HepG2 (cell line): ENCODE measurements at regions not wholly inside any gene's neighbourhood (a gene's known extent, or its start where the extent isn't known, plus 50 kb on each side); places are given as distances from the start of the nearest gene placed in this dataset.

Experiments
- ATAC-seq: fragments of 200-7000 bp; cut with Tn5 transposase; 3 replicates; pipeline ENCODE4 v1.9.1; 2020; ENCODE audit warnings: mild to moderate bottlenecking, moderate library complexity
- BruUV-seq: library from RNA; stranded (reverse); fragments of 400-500 nt; replicated peaks from 2 replicates; lab custom pipeline; 2021; lab: Mats Ljungman, UMichigan
- CTCF ChIA-PET: fragments of 300-600 bp; formaldehyde crosslinking; extraction: SDS; loops from one replicate; lab custom pipeline; 2021; ENCODE audit warnings: low total read pairs, inconsistent platforms, low intra/inter-chr PET ratio; lab: Yijun Ruan, JAX
- POLR2A ChIA-PET: fragments of 350-600 bp; sonication (Branson Sonifier 250); formaldehyde crosslinking; loops from one replicate; lab custom pipeline; 2020; ENCODE audit warnings: antibody characterized with exemption, inconsistent platforms; lab: Yijun Ruan, JAX
- DNase-seq: peaks from one replicate; pipeline ENCODE4 v3.0.0-alpha.2; 2015; ENCODE audit warnings: low spot score
- FAIRE-seq: peaks from 3 replicates; lab custom pipeline; 2011; peaks lifted over from hg19 to GRCh38; lab: Jason Lieb, UNC
- H2AFZ ChIP-seq: one replicate; pipeline ENCODE4 v1.6.1; 2011; ENCODE audit warnings: low read length, inconsistent platforms
- H3K27ac ChIP-seq: fragments of 300-600 bp; 3 replicates; pipeline ENCODE4 v1.8.0; 2011; ENCODE audit warnings: mixed run types, mild to moderate bottlenecking, mixed read lengths, low read length, inconsistent platforms; ENCODE audit not compliant: insufficient read depth; ENCODE audit errors: extremely low read length
- H3K27me3 ChIP-seq, 2 experiments: fragments of 200-600 bp in 1 of 2; 2 replicates in 1 of 2; 3 replicates in 1 of 2; pipeline versions ENCODE4 v1.6.0 to v1.8.0; 2011; ENCODE audit warnings: low read length in 2 of 2, mild to moderate bottlenecking in 2 of 2, moderate library complexity in 2 of 2, inconsistent platforms in 1 of 2; ENCODE audit not compliant: insufficient read depth in 2 of 2, control insufficient read depth in 1 of 2
- H3K36me3 ChIP-seq, 2 experiments: fragments of 200-600 bp in 1 of 2; replicated peaks in 1 of 2; 2 replicates in 1 of 2; 3 replicates in 1 of 2; pipeline versions ENCODE4 v1.5.1 to v1.8.0; 2011; ENCODE audit warnings: low read length in 2 of 2, inconsistent platforms in 1 of 2; ENCODE audit not compliant: insufficient read depth in 2 of 2, control insufficient read depth in 1 of 2
- H3K4me1 ChIP-seq: 2 replicates; pipeline ENCODE4 v1.5.1; 2012; ENCODE audit warnings: low read length, inconsistent platforms; ENCODE audit not compliant: insufficient read depth
- H3K4me2 ChIP-seq: 2 replicates; pipeline ENCODE4 v1.6.0; 2011; ENCODE audit warnings: low read depth, low read length, inconsistent platforms
- H3K4me3 ChIP-seq, 3 experiments: fragments of 200-600 bp in 1 of 3; sonication (generic), shearing (Covaris generic) in 1 of 3; replicated peaks in 1 of 3; 2 replicates each; pipeline ENCODE4 v1.5.1; 2011 to 2016; ENCODE audit warnings: low read length in 3 of 3, inconsistent platforms in 2 of 3, low read depth in 2 of 3, mild to moderate bottlenecking in 2 of 3, control low read depth in 1 of 3, mixed read lengths in 1 of 3; ENCODE audit not compliant: insufficient read depth in 1 of 3
- H3K79me2 ChIP-seq: one replicate; pipeline ENCODE4 v1.6.1; 2011; ENCODE audit warnings: low read length, inconsistent platforms; ENCODE audit not compliant: insufficient read depth
- H3K9ac ChIP-seq: 2 replicates; pipeline ENCODE4 v1.6.0; 2011; ENCODE audit warnings: mild to moderate bottlenecking, low read depth, low read length, inconsistent platforms; ENCODE audit not compliant: insufficient read depth
- H3K9me3 ChIP-seq: 2 replicates; pipeline ENCODE4 v1.5.1; 2012; ENCODE audit warnings: mild to moderate bottlenecking, low read length
- H4K20me1 ChIP-seq: 2 replicates; pipeline ENCODE4 v1.6.0; 2011; ENCODE audit warnings: inconsistent platforms, mild to moderate bottlenecking, low read length, moderate library complexity; ENCODE audit not compliant: insufficient read depth
- KDM4B ChIP-seq: sonication (generic); formaldehyde crosslinking; IDR thresholded peaks from 2 replicates; pipeline ENCODE4 v1.4.0; 2020; ENCODE audit warnings: missing genetic modification reagents
- PTBP1 ChIP-seq: fragments of 200-400 bp; formaldehyde crosslinking; IDR thresholded peaks from 2 replicates; pipeline ENCODE4 v1.6.1; 2018; ENCODE audit warnings: low read length, low read depth; ENCODE audit not compliant: poor library complexity, severe bottlenecking
- ZKSCAN1 ChIP-seq: fragments of 150-350 bp; IDR thresholded peaks from 2 replicates; pipeline ENCODE4 v1.6.1; 2014; ENCODE audit warnings: low read length
- ZNF280D ChIP-seq: sonication (generic); formaldehyde crosslinking; IDR thresholded peaks from 2 replicates; pipeline ENCODE4 v1.5.1; 2020; ENCODE audit warnings: mild to moderate bottlenecking, missing genetic modification reagents
- ZNF563 ChIP-seq: sonication (generic); formaldehyde crosslinking; IDR thresholded peaks from 2 replicates; pipeline ENCODE4 v1.8.0; 2022; ENCODE audit warnings: mild to moderate bottlenecking, moderate library complexity, missing genetic modification reagents
- WGBS: methylation state at CpG from one replicate; pipeline ENCODE4 v1.1.6; 2017; ENCODE audit warnings: low lambda C conversion rate; 5-methylcytosine and 5-hydroxymethylcytosine counted together
- in situ Hi-C: cut with HindIII; loops from 2 replicates; pipeline ENCODE4 v1.10.0; 2017; ENCODE audit warnings: low pct_unique_long_range_greater_than_20kb; ENCODE audit not compliant: extremely low pct_ligation_motif_present
- intact Hi-C: fragments of 100-400 bp; cut with micrococcal nuclease; formaldehyde crosslinking; loops from one replicate; pipeline ENCODE4 v1.10.0; 2022; ENCODE audit not compliant: unreplicated experiment

- WGBS: 30% methylated on average over 5 of the region's 11 CpGs
- BruUV-seq: no TSS peak
Measured at GRCh38 chr15:70251246-70251990, 153.7 kb upstream of the TLE3 start.

More at GRCh38 chr15:70251246-70251990, 153.7 kb upstream of the TLE3 start:
- H3K9ac ChIP-seq: no peak overlapping the region
- no peak overlapping the region for H3K4me2 ChIP-seq
- TF ChIP-seq ZNF563 (no peak), ZKSCAN1 (no peak), ZNF280D (CRISPR knock-in tag) (no peak), KDM4B (CRISPR knock-in tag) (no peak), PTBP1 (no peak)
- TF ChIP-seq, all 625 proteins: peak for 0
- Histone ChIP-seq H4K20me1 (peaks cover 7% of the 10 kb centered on the region; the same call in 1 of the 2 replicates), H3K4me1 (no peaks in the 10 kb centered on the region), H3K4me3 (no peak overlapping the region), H3K27me3 (peaks cover 3 to 23% of the 10 kb centered on the region in 2 experiments; a peak in 4 of 5 replicates), H2AFZ (no peak overlapping the region), H3K9me3 (no peaks in the 10 kb centered on the region), H3K27ac (no peak overlapping the region), H3K79me2 (no peaks in the 10 kb centered on the region), H3K36me3 (no peaks in the 10 kb centered on the region)
- intact Hi-C loops (no loop called here), in situ Hi-C loops (no loop called here)
- ATAC-seq (no peak), FAIRE-seq (no peak), DNase-seq (no peak)
- ChIA-PET CTCF (no interaction called here), POLR2A (no interaction called here)
